ENCODE measurements at regions not wholly inside any gene's neighbourhood (a gene's known extent, or its start where the extent isn't known, plus 50 kb on each side); places are given as distances from the start of the nearest gene placed in this dataset.

GRCh38 chr11:95717314-95717713 is 72.3 kb downstream of the FAM76B start:
- no peak for DNase-seq

- no peak for DNase-seq
Measured at GRCh38 chr11:95716266-95716665, 73.3 kb downstream of the FAM76B start.

GRCh38 chr11:95715777-95716241 is 73.8 kb downstream of the FAM76B start:
- DNase-seq, result peak; percentile 64

GRCh38 chr11:95714843-95715776 is 74.5 kb downstream of the FAM76B start:
- DNase-seq, result no peak

- no peak for DNase-seq
Measured at GRCh38 chr11:95713428-95713827, 76.2 kb downstream of the FAM76B start.

GRCh38 chr11:95711945-95712221 is 77.7 kb downstream of the FAM76B start:
- DNase-seq, result no peak

- peak; percentile 23 for DNase-seq
Measured at GRCh38 chr11:95711162-95711944, 78.2 kb downstream of the FAM76B start.

GRCh38 chr11:95708681-95709080 is 80.9 kb downstream of the FAM76B start:
- DNase-seq, result no peak

- DNase-seq, result no peak
Measured at GRCh38 chr11:95706974-95707387, 82.6 kb downstream of the FAM76B start.

- DNase-seq, result peak; percentile 91
Measured at GRCh38 chr11:95705485-95706124, 84.0 kb downstream of the FAM76B start.

- no peak for DNase-seq
Measured at GRCh38 chr11:95704865-95705264, 84.7 kb downstream of the FAM76B start.

- DNase-seq, result peak; percentile 28
Measured at GRCh38 chr11:95703049-95703448, 86.5 kb downstream of the FAM76B start.

GRCh38 chr11:95702526-95702925 is 87.1 kb downstream of the FAM76B start:
- no peak for DNase-seq

- no peak for DNase-seq
Measured at GRCh38 chr11:95700471-95700817, 89.1 kb downstream of the FAM76B start.

- no peak for DNase-seq
Measured at GRCh38 chr11:95699631-95700470, 89.7 kb downstream of the FAM76B start.

- no peak for DNase-seq
Measured at GRCh38 chr11:95698676-95699557, 90.7 kb downstream of the FAM76B start.

- no peak for DNase-seq
Measured at GRCh38 chr11:95697614-95698408, 91.8 kb downstream of the FAM76B start.

- no peak for DNase-seq
Measured at GRCh38 chr11:95695181-95695580, 94.4 kb downstream of the FAM76B start.

GRCh38 chr11:95693298-95693697 is 96.3 kb downstream of the FAM76B start:
- DNase-seq, result no peak

GRCh38 chr11:95692526-95693260 is 96.9 kb downstream of the FAM76B start:
- no peak for DNase-seq
